Erythroblast (primary cell): ENCODE measurements at regions not wholly inside any gene's neighbourhood (a gene's known extent, or its start where the extent isn't known, plus 50 kb on each side); places are given as distances from the start of the nearest gene placed in this dataset.

Experiments used
- GATA1 ChIP-seq: IDR thresholded peaks from 2 replicates; pipeline ENCODE4 v1.6.1; 2011; ENCODE audit warnings: low read depth, mild to moderate bottlenecking, control low read depth, low read length, moderate library complexity
- POLR2A ChIP-seq: IDR thresholded peaks from 2 replicates; pipeline ENCODE4 v1.6.1; 2011; ENCODE audit warnings: mild to moderate bottlenecking, low read length

DNA sequence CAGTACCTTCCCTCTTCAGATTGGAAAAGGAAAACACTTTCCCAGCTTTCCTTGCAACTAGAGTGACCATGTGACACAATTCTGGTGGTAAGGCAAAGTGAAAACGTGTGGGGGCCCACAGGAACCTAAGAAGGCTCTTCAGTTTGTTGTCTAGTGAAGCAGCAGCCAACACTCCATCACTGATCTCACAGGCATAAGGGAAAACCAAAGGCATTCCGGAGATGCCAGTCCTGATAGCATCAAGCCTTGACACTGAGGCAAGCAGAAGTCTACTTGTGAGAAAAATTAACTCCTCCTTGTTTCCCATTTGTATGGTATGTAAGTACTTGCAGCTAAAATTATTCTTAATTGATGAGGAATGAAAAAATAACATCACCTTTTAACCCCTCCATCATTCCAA, 88.3 kb downstream of the ETAA1 start:
- TF ChIP-seq POLR2A (no peak), GATA1 (no peak)
